ENCODE measurements at regions not wholly inside any gene's neighbourhood (a gene's known extent, or its start where the extent isn't known, plus 50 kb on each side); places are given as distances from the start of the nearest gene placed in this dataset.

GRCh38 chr4:79763486-79764075 lies 309.4 kb downstream of the ANTXR2 start:
- no peak for TF ChIP-seq CTCF (IDR thresholded peaks at IDR 0.05)
- no peak for TF ChIP-seq EP300 (IDR thresholded peaks at IDR 0.05)
- no peak for TF ChIP-seq POLR2A (IDR thresholded peaks at IDR 0.05)

All from tibial nerve (tissue), 4 donors.